Muscle of arm (tissue), 1 donor: ENCODE measurements at regions not wholly inside any gene's neighbourhood (a gene's known extent, or its start where the extent isn't known, plus 50 kb on each side); places are given as distances from the start of the nearest gene placed in this dataset.
"Not testable (repeated sequence)": the region's sequence is repeated elsewhere in the genome, so short reads cannot be mapped to it uniquely, and the experiment has no call there.

ENCODE experiments used
- DNase-seq: peaks from one replicate; pipeline ENCODE4 v3.0.0-alpha.2; 2013

DNA sequence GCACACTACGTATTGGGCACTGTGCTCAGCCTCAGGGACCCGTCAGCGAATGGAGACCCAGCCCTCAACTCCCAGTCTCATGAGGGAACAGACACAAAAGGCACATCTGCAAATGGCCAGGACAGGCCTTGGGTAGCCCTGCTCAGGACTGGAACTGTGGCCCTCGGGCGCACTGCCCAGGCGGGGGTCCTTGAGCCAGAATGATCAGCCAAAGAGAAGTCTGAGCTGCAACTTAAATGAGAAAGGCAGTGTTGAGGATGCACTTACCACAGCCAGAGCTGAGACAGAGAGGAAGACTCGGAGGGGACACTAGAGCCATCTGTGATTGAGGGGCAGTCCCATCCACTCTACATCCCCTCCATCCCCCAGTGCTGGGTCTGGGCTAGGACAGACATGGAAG, 117.3 kb downstream of the C16orf95 start:
- no peak for DNase-seq

DNA sequence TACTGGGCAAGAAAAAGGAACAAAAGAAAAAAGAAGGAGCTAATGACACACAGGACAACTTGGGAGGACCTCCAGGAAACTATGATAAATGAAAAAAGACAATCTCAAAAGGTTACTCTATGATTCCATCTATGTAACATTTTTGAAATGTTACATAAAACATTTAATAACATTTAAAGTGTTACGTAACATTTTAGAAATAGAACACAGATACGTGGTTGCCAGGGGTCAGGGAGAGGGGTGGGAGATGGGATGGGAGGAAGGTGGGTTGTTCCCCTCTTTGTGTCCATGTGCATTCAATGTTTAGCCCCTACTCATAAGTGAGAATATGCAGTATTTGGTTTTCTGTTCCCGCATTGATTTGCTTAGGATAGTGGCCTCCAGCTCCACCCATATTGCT, 116.6 kb downstream of the C16orf95 start:
- DNase-seq, result no peak

DNA sequence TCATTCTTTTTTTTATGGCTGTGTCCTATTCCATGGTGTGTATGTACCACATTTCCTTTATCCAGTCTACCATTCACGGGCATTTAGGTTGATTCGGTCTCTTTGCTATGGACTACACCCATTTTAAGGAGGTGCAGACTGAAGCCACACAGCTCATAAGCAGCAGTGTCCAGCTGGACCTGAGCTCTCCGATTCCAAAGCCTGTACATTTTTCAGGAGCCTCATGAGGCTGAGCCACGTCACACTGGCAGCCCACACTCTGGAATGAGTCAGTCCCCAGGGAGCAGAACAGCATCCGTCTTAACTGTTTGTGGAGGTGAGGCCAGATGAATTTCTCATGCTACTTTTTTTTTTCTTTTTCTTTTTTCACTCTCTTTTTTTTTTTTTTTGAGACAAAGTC, 116.1 kb downstream of the C16orf95 start:
- peak; percentile 83 for DNase-seq

DNA sequence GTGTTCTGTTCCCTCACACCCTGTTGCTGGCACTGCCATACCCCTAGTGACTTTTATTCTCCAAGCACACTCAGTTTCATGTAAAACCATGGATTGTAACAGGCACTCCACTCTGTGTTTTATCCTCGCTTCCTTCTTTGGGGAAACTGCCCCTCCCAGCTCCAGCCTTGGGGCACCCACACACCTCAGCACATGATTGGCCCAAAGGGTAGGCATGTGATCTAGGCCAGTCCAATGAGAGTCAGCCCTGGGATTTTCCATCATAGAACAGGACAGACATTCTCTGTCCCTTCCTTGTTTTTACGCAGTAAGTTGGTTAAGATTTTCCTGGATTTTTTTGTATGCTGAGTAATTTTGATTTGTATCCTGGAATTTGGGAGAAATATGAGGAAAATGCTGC, 115.4 kb downstream of the C16orf95 start:
- no peak for DNase-seq

DNA sequence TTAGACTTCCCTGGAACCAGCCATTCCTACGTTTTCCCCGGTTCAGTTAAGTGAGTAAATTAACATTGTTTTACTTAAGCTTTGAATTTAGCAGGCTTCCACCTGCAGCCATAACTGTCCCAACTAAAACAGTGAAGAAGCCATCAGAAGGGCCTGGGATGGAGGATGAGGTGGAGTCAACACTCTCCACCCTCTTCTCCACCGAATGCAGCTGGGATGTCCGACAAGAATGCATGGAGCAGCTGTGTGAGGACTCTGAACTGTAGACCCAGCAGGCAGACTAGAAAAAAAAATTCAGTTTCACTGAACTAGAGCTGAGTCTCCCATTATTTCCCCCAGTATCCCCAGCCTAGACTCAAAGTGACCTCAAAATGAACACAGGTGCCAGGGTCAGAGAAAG, 114.8 kb downstream of the C16orf95 start:
- no peak for DNase-seq

DNA sequence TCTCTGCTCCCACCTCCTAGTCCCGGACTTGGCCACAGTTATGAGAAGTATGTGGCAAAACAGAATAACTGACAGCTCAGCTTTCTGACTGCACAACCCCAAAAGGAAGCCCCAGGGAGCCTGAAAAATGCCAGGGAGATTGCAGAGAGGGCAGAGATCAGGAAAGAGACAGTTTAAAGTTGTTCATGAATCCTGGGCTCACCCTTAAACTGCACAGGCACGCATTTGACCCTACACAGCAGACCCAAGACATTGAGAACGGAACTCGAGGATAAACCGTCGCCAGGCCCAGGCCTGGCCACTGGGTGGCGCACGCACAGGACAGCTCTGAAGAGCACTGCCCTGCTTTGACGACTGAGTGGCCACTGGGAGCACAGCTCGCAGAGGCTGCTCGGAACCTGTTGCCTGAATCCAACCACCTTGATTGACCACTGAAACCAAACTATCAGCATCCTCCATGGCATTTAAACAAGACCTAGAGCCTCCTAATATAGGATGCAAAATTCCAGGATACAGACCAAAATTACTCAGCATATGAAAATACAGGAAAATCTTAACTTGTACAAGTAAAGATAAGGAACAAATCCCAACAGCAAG, 114.0 kb downstream of the C16orf95 start:
- peak; percentile 65 for DNase-seq

DNA sequence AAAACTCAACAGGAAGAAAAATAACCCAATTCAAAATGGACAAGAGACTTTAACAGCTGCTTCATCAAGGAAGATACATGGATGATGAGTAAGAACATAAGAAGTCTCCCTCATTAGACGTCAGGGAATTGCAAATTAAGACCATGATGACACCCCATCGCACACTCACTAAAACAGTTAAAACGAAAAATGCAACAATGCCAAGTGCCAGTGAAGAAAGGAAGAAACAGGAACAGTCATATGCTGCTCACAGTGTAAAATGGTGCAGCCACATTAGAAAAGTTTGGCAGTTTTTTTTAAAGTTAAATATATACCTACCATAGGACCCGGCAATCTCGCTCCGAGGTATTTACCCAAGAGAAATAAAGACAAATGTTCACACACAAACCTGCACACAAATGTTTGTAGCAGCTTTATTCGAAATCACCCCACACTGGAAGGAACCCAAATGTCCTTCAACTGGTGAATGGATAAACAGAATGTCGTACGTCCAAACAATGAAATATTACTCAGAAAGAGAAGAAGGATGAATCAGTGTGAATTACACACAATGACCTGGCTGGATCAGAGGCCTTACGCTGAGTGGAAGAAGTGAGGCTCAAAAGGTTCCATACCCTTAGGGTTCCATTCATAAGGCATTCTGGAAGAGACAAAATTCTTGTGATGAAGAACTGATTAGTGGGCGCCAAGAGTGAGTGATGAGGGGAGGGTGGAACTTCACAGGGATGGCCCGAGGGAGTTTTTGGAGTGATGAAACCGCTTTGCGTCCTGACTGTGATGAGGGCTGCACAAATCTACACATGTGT, 110.3 kb downstream of the C16orf95 start:
- DNase-seq, result peak; percentile 63

DNA sequence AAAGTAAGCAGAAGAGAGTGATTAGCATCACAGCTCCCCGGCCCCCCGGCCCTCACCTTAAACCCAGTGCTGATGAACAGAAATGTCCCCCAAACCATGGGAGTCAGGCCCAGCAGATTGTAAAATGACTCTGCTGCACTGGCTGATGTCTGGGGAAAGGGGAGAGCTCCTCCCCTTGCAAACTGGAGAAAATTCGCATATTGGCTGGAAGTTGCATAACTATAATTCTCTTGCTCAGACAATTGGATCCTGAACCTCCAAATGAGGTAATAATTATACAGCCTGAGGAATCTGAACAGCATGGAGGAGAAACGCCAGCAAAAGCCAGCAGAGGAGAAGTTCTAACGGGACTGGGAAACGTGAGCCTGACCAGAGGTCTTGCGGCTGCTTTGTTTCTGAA, 109.7 kb downstream of the C16orf95 start:
- DNase-seq, result peak; percentile 82

DNA sequence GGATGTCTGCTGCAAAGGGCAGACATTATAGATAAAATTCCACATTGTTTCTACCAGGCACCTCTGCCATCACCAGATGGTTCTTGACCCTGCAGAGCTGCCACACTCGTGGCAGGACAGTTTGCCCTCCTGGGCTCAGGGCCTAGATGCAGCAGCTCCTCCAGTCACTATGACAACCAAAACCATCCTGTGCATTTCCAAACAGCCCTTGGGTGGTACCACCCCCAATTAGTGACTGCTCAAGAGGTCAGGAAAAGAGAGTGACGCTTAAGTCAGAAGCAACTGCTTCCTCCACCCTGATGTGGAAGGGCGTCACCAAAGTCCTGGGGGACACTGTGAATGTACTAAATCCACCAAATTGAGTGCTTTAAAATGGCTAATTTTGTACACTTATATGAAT, 109.2 kb downstream of the C16orf95 start:
- no peak for DNase-seq

DNA sequence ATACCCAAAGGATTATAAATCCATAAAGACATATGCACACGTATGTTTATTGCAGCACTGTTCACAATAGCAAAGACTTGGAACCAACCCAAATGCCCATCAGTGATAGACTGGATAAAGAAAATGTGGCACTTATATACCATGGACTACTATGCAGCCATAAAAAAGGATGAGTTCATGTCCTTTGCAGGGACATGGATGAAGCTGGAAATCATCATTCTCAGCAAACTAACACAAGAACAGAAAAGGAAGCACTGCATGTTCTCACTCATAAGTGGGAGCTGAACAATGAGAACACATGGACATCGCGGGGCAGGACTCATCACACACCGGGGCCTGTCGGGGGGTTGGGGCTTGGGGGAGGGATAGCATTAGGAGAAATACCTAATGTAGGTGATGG, 108.2 kb downstream of the C16orf95 start:
- not testable (repeated sequence) for DNase-seq

DNA sequence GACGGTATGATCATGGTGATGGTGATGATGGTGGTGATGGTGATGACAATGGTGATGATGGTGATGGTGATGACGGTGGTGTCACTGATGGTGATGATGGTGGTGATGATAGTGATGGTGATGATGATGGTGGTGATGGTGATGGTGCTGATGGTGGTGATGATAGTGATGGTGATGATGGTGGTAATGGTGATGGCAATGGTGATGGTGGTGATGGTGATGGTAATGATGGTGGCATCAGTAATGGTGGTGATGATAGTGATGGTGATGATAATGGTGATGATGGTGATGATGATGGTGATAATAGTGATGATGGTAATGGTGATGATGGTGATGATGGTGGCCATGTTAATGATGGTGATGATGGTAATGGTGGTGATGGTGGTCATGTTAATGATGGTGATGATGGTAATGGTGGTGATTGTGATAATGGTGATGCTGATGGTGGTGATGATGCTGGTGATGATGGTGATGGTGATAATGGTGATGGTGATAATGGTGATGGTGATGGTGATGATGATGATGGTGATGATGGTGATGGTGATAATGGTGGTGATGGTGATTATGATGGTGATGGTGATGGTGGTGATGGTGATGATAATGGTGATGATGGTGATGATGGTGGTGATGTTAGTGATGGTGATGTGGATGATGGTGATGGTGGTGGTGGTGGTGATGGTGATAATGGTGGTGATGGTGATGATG, 107.2 kb downstream of the C16orf95 start:
- DNase-seq, result no peak

DNA sequence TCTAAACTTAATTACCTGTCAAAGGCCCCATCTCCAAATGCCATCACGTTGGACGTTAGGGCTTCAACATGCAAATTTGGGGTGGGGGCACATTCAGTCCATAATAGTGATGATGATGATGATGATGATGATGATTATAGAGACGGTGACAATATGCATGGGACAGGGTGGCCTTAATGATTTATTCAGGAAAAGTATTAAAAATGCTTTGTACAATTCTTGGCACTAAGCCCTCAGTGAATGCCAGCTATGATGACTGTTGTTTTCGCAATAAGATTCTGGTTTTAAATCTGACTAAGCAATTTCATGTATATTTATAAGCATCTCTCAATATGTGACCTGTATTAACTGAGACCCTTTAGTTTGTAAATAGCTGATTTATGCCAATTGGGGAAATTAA, 106.3 kb downstream of the C16orf95 start:
- DNase-seq, result no peak

DNA sequence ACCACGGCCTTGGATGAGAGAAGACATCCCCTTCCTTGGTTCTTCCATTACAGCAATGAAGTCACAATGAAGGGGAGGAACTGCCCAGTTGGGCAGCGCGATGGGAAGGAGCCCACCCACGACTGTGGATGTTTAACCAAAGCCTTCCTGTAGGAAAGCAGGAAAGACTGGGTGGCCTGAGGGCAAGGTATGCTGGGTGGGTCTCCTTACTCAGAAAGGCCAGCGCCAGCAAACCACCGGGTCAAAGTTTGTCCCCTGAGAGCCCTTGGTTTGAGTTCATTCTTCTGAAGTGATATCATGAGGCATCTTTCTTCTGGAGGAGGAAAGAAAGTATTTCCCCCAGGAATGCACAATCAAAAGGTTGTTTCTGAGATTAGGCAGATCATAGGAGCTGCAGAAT, 105.2 kb downstream of the C16orf95 start:
- no peak for DNase-seq

DNA sequence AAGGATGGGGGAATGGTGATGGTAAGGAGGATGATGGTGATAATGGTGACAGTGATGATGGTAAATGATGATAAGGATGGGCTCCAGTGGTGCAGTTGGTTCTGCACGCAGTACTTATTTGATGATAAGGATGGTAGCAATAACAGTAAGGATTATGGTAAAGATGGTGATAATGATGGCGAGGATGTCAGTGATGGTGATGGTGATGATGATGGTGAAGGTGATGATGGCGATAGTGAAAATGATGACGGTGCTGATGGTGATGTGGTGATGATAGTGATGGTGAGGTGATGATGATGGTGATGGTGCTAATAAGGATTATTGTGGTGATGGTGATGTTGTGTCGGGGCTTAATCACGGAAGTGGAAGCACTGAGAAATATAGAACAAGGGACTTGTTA, 103.7 kb downstream of the C16orf95 start:
- DNase-seq, result no peak

DNA sequence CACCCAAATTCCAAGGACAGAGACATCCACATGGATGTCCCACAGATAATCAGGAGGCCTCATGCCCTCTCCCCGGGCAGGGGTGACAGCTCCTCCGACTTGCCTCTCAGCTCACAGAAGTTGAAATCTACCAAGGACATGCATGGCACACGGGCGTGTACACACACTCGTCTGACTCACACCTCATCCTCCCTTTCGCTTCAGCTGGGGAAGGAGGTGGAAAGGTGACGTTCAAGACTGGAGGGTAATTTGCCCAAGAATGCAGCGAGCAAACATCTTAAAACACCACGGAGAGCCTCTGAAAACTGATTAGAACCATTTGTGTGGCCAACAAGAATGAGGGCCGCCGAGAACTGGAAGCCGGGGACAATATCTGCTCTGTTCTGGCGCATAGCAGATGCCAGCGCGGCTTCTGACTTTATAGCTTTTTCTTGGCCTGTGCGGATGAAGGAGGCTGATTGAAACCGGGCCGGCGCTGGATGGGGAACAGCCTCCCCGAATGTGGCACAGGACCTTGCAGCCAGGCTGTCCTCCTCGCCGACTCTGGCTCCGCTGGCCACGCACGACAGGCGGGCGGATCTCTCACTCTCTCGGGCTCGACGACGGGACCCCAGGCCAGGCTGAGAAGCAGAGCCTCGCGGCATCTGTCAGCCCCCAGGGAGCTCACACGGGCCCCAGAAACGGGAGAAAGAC, 100.9 kb downstream of the C16orf95 start:
- DNase-seq, result no peak

DNA sequence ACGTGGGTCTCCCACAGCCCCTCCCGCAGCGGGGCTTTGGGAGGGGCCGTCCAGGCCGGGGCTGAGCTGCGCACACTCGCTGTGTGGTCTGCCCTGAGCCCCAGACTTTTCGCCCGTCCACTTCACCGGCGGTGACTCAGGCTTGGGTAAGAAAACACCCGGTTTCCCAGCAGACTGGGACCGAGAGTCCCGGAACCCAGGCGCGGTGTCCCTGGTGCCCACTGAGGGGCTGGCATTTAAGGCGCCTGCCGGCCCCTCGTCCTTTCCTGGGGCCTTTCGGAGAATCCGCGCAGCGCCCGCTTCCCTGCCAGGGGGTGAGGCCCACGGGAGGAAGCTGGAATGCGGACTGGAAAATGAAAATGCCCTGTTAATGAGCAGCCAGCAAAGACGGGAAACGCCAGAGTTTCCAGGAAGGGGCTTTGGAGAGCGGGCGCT, 100.3 kb downstream of the C16orf95 start:
- DNase-seq, result no peak

DNA sequence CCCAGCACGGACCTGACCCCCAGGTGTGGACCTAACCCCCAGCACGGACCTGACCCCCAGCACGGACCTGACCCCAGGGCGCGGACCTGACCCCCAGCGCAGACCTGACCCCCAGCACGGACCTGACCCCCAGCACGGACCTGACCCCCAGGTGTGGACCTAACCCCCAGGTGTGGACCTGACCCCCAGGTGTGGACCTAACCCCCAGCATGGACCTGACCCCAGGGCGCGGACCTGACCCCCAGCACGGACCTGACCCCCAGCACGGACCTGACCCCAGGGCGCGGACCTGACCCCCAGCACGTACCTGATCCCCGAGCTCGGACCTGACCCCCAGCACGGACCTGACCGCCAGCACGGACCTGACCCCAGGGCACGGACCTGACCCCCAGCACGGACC, 99.4 kb downstream of the C16orf95 start:
- DNase-seq, result not testable (repeated sequence)

DNA sequence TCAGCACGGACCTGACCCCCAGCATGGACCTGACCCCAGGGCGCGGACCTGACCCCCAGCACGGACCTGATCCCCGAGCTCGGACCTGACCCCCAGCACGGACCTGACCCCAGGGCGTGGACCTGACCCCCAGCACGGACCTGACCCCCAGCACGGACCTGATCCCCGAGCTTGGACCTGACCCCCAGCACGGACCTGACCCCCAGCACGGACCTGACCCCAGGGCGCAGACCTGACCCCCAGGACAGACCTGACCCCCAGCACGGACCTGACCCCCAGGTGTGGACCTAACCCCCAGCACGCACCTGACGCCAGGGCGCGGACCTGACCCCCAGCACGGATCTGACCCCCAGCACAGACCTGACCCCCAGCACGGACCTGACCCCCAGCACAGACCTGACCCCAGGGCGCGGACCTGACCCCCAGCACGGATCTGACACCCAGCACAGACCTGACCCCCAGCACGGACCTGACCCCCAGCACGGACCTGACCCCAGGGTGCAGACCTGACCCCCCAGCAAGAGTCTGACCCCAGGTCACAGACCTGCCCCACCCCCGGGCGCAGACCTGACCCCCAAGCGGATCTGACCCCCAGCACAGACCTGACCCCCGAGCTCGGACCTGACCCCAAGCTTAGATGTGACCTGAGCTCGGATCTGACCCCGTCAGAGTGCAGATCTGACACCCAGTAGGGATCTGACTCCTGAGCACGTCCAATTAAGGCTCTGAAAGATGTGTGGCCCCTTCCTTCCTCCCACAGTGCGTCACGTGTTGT, 98.7 kb downstream of the C16orf95 start:
- DNase-seq, result no peak

DNA sequence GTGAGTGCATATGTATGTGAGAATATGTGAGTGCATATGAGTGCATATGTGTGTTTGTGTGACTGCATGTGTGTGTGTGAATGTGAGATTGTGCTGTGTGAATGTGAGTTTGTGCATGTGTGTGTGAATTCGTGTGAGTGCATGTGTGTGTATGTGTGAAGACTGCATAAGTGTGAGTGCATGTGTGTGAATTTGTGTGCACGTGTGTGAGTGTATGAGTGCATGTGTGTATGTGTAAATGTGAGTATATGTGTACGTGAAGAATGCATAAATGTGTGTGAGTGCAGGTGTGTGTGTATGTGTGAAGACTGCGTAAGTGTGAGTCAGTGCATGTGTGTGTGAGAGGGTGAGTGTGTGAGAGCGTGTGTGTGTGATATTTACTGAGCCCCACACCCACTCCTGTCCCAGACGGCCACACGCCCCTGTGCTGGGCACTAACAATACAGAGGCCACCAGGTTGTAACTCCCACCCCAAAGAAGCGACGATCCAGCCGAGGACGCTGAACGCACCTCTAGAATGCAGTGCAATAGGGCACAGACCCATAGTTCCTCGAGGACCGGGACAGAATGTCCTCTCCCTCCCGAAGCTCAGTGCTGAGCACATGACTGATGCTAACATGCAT, 97.8 kb downstream of the C16orf95 start:
- DNase-seq, result no peak

DNA sequence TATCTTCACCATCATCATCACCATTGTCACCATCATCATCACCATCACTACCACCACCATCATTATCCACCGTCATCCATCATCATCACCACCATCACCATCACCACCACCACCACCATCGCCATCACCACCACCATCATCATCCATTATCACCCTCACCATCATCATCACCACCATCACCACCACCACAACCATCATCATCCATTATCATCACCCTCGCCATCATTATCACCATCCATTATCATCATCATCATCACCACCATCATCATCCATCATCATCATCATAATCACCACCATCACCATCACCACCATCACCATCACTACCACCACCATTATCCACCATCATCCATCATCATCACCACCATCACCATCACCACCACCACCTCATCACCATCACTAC, 95.6 kb downstream of the C16orf95 start:
- DNase-seq, result no peak

DNA sequence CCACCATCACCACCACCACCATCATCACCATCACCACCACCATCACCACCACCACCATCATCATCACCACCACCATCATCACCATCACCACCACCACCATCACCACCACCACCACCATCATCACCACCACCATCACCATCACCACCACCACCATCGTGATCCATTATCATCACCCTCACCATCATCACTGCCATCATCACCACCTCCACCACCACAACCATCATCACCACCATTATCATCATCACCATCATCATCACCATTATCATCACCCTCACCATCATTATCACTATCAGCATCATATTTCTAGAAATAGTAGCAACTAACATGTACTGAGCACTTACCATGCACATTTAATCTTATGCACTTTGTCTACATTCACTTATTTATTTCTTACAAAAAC, 94.9 kb downstream of the C16orf95 start:
- no peak for DNase-seq
